Lower leg skin (tissue), 3 donors: ENCODE measurements at regions not wholly inside any gene's neighbourhood (a gene's known extent, or its start where the extent isn't known, plus 50 kb on each side); places are given as distances from the start of the nearest gene placed in this dataset.

Source experiments
- CTCF ChIP-seq, 3 donors: fragments of 450-650 bp; IDR thresholded peaks; one replicate each; pipeline ENCODE4 v1.5.1; 2016; ENCODE audit warnings: antibody characterized with exemption in 3 of 3, mild to moderate bottlenecking in 3 of 3, moderate library complexity in 2 of 3
- POLR2A ChIP-seq, 2 donors: fragments of 450-650 bp; IDR thresholded peaks; one replicate each; pipeline ENCODE4 v1.6.1; 2016 to 2017; ENCODE audit warnings: antibody characterized with exemption in 2 of 2, mild to moderate bottlenecking in 1 of 2, moderate library complexity in 1 of 2

DNA sequence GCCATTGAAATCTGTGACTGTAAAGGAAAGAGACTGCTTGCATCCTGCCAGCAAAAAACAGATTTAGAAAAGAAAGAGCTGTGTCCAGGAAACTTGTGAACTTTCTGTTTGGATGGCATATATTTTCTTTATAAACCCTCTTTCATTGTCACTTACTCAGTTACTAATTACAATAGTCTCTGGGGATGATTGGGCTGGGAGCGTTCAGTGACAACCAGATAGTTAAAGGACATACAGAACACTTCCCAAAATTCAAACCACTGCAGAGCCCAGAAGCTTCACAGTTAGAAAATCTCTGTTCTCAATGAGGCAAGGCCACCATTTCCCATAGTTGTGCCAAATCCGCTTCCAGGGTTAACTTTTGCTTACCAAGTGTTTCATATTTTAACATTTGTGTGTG lies 98.6 kb upstream of the TAB2 start:
- no peak for TF ChIP-seq CTCF (IDR thresholded peaks at IDR 0.05)
- no peak for TF ChIP-seq POLR2A (IDR thresholded peaks at IDR 0.05)
